ENCODE measurements at regions not wholly inside any gene's neighbourhood (a gene's known extent, or its start where the extent isn't known, plus 50 kb on each side); places are given as distances from the start of the nearest gene placed in this dataset.
A peak's percentile ranks its signal among the peaks of the same experiment; 100 is the strongest.
"Not testable (repeated sequence)": the region's sequence is repeated elsewhere in the genome, so short reads cannot be mapped to it uniquely, and the experiment has no call there.

DNA sequence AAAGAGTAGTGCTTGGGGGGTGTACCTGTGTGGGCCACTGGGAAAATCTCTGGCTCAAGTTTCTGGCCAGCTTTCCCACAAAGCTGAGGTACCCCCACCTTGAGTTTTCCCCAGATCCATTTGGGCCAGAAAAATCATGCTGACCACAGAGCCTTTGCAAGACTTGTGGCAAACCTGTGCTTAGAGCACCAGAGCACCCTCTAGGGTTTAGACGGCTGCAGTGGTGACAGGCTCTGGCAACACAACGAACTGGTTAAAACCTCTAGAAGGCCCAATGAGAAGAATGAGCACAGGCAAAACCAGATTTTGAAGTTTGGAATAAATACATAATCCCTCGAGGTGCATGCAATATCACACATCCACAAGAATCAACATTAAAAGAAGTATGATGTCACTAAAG, 290.7 kb upstream of the FOLH1 start:
- no peak for DNase-seq (ENCODE audit: extremely low spot score)
- TF ChIP-seq NFRKB (IDR thresholded peaks at IDR 0.05): no peak
- no peak for TF ChIP-seq BHLHE40 (IDR thresholded peaks at IDR 0.05; ENCODE audit: borderline replicate concordance)
- no peak for TF ChIP-seq FOXM1 (IDR thresholded peaks at IDR 0.05; ENCODE audit: borderline replicate concordance)
- POLR2A ChIA-PET: no interaction called here
- CTCF ChIA-PET: no interaction called here

- ChIA-PET CTCF (no interaction called here), POLR2A (no interaction called here)
- DNase-seq (ENCODE audit: extremely low spot score): no peak
- TF ChIP-seq L3MBTL2 (conservative IDR thresholded peaks at IDR 0.05) (no peak), TARDBP (IDR thresholded peaks at IDR 0.05) (no peak), HDGF (IDR thresholded peaks at IDR 0.05; ENCODE audit: borderline replicate concordance) (no peak), NFRKB (IDR thresholded peaks at IDR 0.05) (no peak), ELF4 (IDR thresholded peaks at IDR 0.05) (no peak), ARNT (IDR thresholded peaks at IDR 0.05) (no peak), FOXA1 (IDR thresholded peaks at IDR 0.05) (no peak), FOXK2 (IDR thresholded peaks at IDR 0.05) (no peak)
These were observed 296.8 kb upstream of the FOLH1 start for GRCh38 chr11:49505231-49505630.

GRCh38 chr11:49526240-49526829, 317.9 kb upstream of the FOLH1 start:
- CTCF ChIA-PET, POLR2A ChIA-PET: not testable (repeated sequence)
- DNase-seq (ENCODE audit: extremely low spot score): peak; percentile 1

DNA sequence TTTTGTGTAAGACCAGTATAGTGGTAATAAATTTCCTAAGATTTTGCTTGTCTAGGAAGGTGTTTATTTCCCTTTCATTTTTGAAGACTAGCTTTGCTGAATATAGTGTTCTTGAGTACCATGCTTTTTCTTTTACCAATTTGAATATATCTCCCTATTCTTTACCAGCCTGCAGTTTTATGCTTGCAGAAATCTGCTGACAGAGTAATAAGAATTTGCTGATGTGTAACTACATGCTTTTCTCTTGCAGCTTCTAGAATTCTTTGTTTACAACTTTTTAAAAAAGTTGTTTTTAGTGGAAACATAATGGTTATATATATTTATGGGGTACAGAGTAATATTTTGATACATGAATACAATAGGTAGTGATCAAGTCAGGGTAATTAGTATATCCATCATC, 324.8 kb upstream of the FOLH1 start:
- ChIA-PET CTCF (no interaction called here), POLR2A (no interaction called here)
- DNase-seq (ENCODE audit: extremely low spot score): no peak
- no peak for TF ChIP-seq NFRKB (IDR thresholded peaks at IDR 0.05)
- no peak for TF ChIP-seq FOXM1 (IDR thresholded peaks at IDR 0.05; ENCODE audit: borderline replicate concordance)
- no peak for TF ChIP-seq TARDBP (IDR thresholded peaks at IDR 0.05)
- TF ChIP-seq L3MBTL2 (conservative IDR thresholded peaks at IDR 0.05): no peak
- TF ChIP-seq SP1 (IDR thresholded peaks at IDR 0.05): no peak
- no peak for TF ChIP-seq ARNT (IDR thresholded peaks at IDR 0.05)
- no peak for TF ChIP-seq ELF4 (IDR thresholded peaks at IDR 0.05)
- no peak for TF ChIP-seq CTBP1 (IDR thresholded peaks at IDR 0.05; ENCODE audit: borderline replicate concordance)
- TF ChIP-seq ZNF384 (IDR thresholded peaks at IDR 0.05): no peak
- no peak for TF ChIP-seq FOXA1 (IDR thresholded peaks at IDR 0.05)
- TF ChIP-seq PKNOX1 (IDR thresholded peaks at IDR 0.05): no peak
- no peak for TF ChIP-seq SUZ12 (IDR thresholded peaks at IDR 0.05)
- no peak for TF ChIP-seq HDGF (IDR thresholded peaks at IDR 0.05; ENCODE audit: borderline replicate concordance)
- no peak for TF ChIP-seq LEF1 (IDR thresholded peaks at IDR 0.05; ENCODE audit: borderline replicate concordance)
- no peak for TF ChIP-seq BHLHE40 (IDR thresholded peaks at IDR 0.05; ENCODE audit: borderline replicate concordance)
- TF ChIP-seq FOXK2 (IDR thresholded peaks at IDR 0.05): no peak

DNA sequence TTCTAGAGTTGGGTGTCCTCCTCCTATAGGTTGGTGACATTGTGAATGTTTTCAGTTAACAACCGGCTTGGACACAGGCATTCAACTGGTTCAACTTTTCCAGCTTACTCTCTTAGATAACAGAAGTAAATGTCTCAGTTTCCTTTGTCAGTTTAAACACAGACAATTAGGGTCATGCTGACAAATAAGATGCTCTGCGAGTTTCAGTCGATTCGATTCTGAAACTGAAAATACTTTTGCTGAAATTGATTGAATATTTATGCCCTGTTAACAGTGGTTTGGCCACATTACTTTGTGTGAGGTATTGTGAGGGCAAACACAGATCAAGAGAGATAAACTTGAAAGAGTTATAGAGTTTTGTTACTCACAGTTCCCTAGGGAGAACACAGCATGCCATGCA, 330.5 kb upstream of the FOLH1 start:
- POLR2A ChIA-PET; CTCF ChIA-PET; DNase-seq (ENCODE audit: extremely low spot score): not testable (repeated sequence)

DNA sequence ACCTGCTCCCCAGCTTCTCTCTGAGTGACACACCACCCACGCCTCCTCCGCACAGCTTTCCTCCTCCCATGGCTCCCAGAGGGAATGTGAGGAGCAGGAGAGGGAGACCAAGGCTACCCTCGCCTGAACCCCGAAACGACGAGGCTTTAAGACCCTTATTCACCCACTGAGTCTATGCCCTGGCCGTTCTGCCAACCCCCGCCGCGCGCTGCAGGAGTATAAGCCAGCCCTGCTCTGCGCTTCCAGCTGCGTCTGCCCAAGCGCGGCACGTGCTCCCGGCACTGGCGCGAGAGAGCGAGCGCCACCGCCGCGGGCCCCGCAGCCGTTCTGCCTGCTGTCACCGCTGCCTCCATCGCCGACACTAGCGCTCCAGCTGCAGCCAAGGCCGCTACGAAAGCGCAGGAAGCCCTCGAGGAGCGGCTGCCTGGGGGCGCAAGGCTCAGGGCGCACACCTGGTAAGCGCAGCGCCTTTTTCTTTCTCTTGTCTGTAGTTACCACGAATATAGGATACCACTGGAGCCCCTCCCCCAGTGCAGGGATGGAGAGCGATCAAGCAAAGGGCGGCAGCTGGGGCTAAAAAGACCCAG, 350.0 kb upstream of the FOLH1 start:
- POLR2A ChIA-PET; CTCF ChIA-PET; DNase-seq (ENCODE audit: extremely low spot score): not testable (repeated sequence)

DNA sequence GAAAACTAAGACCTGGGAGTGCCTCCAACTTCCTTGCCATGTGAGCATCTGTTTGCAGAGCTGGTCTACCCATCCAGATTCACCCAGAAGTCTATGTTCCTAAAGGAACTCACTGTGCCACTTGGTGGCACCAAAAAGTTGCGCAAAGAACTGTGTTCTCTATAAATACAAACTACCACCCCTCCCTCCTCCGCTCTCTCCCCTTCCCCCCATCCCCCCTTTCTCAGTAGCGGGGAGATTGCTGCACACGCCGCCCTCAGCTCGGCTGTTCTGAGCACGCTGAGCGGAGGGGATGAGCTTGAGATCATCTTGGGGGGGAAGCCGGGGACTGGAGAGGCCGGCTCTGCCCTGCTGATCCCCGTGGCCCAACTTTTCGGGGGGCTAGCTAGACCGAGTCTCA, 352.2 kb upstream of the FOLH1 start:
- DNase-seq (ENCODE audit: extremely low spot score); POLR2A ChIA-PET; CTCF ChIA-PET: not testable (repeated sequence)

DNA sequence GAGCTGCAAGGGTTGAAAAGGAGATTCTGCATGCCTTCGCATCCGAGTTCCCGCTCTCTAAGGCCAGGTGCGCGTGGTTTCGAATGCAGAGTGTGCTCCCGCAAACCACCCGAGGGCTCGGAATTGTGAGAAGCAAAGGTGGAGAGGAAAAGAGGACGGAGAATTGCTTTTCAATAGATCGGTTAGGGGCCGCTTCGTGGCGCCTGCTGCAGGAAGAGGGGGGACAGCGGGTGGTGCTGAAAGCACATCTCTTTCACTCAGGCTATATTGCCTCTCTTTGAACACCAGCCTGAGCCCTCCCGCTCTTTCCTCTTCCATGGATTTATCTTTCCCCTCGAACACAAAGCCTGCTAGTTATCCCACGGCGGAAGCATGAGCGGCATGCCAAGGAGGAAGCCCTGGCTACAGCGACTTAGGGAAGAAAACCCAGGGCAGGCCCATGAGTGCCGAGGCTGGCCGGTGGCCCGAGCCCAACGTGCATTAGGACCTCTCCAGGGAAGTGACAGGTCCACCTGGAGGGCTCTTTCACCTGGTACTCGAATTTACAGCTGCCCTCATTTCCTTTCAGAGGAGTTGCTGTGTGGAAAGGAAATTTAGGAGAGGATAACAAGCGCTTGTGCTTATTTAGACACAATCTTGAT, 353.0 kb upstream of the FOLH1 start:
- CTCF ChIA-PET; POLR2A ChIA-PET; DNase-seq (ENCODE audit: extremely low spot score): not testable (repeated sequence)

DNA sequence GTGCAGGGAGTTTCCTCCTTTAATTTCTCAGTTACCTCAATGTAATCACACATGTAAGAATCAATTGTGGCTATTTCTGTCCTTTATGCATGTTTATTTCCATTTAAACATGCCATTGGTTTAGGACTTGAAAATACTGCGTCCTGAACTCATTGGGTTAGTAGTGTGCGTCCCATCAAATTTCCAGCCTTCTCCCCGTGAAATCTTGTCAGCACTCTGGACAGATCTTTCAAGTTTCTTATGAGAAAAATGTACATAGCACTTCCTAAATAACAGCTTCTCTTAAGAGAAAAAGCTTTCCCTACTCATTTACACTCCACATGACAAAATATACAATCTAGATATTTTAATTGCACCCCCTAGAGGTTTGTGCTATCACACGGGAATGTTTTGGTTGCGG, 353.9 kb upstream of the FOLH1 start:
- POLR2A ChIA-PET; CTCF ChIA-PET; DNase-seq (ENCODE audit: extremely low spot score): not testable (repeated sequence)

DNA sequence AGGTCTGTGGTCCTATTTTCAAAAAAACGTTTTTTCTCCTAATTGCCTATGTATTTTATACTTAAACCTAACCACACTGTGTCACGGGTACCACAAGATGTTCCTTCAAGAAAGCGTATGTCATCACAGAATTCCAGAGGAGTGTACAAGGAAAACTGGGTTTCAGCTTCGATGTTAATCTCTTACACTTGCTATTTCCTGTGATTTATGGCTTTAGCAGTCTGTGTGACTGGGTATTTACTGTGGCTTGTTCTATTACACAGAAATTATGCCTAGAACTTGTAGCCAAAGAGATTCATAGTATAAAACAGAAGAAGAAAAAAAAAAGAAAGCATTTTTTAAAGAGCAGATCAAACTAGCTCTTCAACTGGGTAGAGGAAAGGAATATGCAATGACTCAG, 371.1 kb upstream of the FOLH1 start:
- CTCF ChIA-PET; POLR2A ChIA-PET; DNase-seq (ENCODE audit: extremely low spot score): not testable (repeated sequence)

- CTCF ChIA-PET; POLR2A ChIA-PET; DNase-seq (ENCODE audit: extremely low spot score): not testable (repeated sequence)
These were observed 366.7 kb upstream of the OR4C13 start for GRCh38 chr11:49585495-49585894.

DNA sequence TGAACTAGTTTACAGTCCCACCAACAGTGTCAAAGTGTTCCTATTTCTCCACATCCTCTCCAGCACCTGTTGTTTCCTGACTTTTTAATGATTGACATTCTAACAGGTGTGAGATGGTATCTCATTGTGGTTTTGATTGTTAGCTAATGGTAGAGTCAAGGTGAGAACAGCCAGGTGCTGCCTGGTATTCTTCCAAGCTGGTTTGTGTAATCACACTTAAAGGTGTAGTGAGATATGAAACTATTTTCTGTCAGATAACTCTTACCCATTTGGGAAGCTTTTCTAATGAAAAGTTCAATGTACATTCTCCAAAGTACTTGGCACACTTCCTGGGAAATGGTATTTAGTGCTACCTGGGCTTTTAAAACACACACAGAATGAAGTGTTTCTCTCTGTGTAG, 343.3 kb upstream of the OR4C13 start:
- CTCF ChIA-PET; DNase-seq (ENCODE audit: extremely low spot score); POLR2A ChIA-PET: not testable (repeated sequence)

GRCh38 chr11:49623872-49624271, 328.3 kb upstream of the OR4C13 start:
- CTCF ChIA-PET; DNase-seq (ENCODE audit: extremely low spot score): not testable (repeated sequence)

DNA sequence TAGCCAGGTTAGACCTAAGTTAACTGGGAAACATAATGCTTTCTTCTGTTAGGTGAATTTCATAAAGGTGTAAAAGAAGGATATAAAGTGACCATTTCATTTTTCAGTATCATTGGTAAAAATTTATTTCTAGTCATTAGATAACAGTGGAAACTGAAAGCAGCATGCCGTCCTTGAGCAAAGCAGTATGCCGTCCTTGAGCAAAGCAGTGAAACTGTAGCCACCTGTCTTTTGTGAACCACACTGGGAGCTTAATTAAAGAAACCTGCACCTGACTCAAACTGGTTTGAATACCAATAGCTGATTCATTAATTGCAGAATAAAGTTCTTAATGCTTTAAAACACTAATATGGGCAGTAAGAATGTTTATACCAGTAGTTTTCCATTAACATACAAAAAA, 281.5 kb upstream of the OR4C13 start:
- POLR2A ChIA-PET; DNase-seq (ENCODE audit: extremely low spot score); CTCF ChIA-PET: not testable (repeated sequence)

More at GRCh38 chr11:49623872-49624271, 328.3 kb upstream of the OR4C13 start:
- POLR2A ChIA-PET: not testable (repeated sequence)

- DNase-seq (ENCODE audit: extremely low spot score); CTCF ChIA-PET; POLR2A ChIA-PET: not testable (repeated sequence)
These were observed 250.1 kb upstream of the OR4C13 start for GRCh38 chr11:49702121-49702520.
